Inflammatory macrophage treated with lipopolysaccharide for 1 hour (primary cell): ENCODE measurements at regions not wholly inside any gene's neighbourhood (a gene's known extent, or its start where the extent isn't known, plus 50 kb on each side); places are given as distances from the start of the nearest gene placed in this dataset.

Experiments
- DNase-seq, 2 donors: peaks; one replicate each; pipeline ENCODE4 v3.0.0-alpha.2; 2020 to 2022

- no peak for DNase-seq
Observed at GRCh38 chr13:62643007-62643483, 1227.4 kb upstream of the PCDH20 start.

- DNase-seq, result no peak
Observed at GRCh38 chr13:62635161-62635560, 1219.5 kb upstream of the PCDH20 start.

- DNase-seq, result no peak
Observed at GRCh38 chr13:62633448-62633847, 1217.8 kb upstream of the PCDH20 start.

- no peak for DNase-seq
Observed at GRCh38 chr13:62631619-62632018, 1216.0 kb upstream of the PCDH20 start.

GRCh38 chr13:62631124-62631523 lies 1215.5 kb upstream of the PCDH20 start:
- DNase-seq, result no peak

GRCh38 chr13:62629618-62630017 lies 1214.0 kb upstream of the PCDH20 start:
- no peak for DNase-seq

GRCh38 chr13:62627226-62627625 lies 1211.6 kb upstream of the PCDH20 start:
- no peak for DNase-seq

- no peak for DNase-seq
Observed at GRCh38 chr13:62626771-62627170, 1211.1 kb upstream of the PCDH20 start.

- DNase-seq, result no peak
Observed at GRCh38 chr13:62625214-62625881, 1209.7 kb upstream of the PCDH20 start.

GRCh38 chr13:62613819-62614218 lies 1198.2 kb upstream of the PCDH20 start:
- DNase-seq, result no peak

- DNase-seq, result no peak
Observed at GRCh38 chr13:62611343-62611742, 1195.7 kb upstream of the PCDH20 start.

- DNase-seq, result no peak
Observed at GRCh38 chr13:62598708-62599107, 1183.1 kb upstream of the PCDH20 start.

GRCh38 chr13:62595976-62596375 lies 1180.3 kb upstream of the PCDH20 start:
- DNase-seq, result no peak

GRCh38 chr13:62593804-62594203 lies 1178.2 kb upstream of the PCDH20 start:
- DNase-seq, result no peak

- DNase-seq, result no peak
Observed at GRCh38 chr13:62583466-62583865, 1167.8 kb upstream of the PCDH20 start.

GRCh38 chr13:62578402-62578801 lies 1162.8 kb upstream of the PCDH20 start:
- no peak for DNase-seq

GRCh38 chr13:62564770-62565169 lies 1149.1 kb upstream of the PCDH20 start:
- no peak for DNase-seq

GRCh38 chr13:62563251-62563650 lies 1147.6 kb upstream of the PCDH20 start:
- DNase-seq, result no peak

GRCh38 chr13:62556978-62557377 lies 1141.3 kb upstream of the PCDH20 start:
- no peak for DNase-seq

- no peak for DNase-seq
Observed at GRCh38 chr13:62551588-62551987, 1135.9 kb upstream of the PCDH20 start.

GRCh38 chr13:62544928-62545327 lies 1129.3 kb upstream of the PCDH20 start:
- no peak for DNase-seq

GRCh38 chr13:62537593-62537992 lies 1121.9 kb upstream of the PCDH20 start:
- DNase-seq, result no peak

GRCh38 chr13:62525652-62526051 lies 1110.0 kb upstream of the PCDH20 start:
- DNase-seq, result no peak

- DNase-seq, result no peak
Observed at GRCh38 chr13:62524498-62524897, 1108.8 kb upstream of the PCDH20 start.

- DNase-seq, result no peak
Observed at GRCh38 chr13:62524061-62524460, 1108.4 kb upstream of the PCDH20 start.
